ENCODE measurements at regions not wholly inside any gene's neighbourhood (a gene's known extent, or its start where the extent isn't known, plus 50 kb on each side); places are given as distances from the start of the nearest gene placed in this dataset.

GRCh38 chr4:57504797-57505530 is 394.8 kb upstream of the IGFBP7 start:
- Histone ChIP-seq H3K4me2 (ENCODE audit: low read length) (no peak overlapping the region), H3K79me2 (ENCODE audit: insufficient read depth, low read length) (no peaks in the 10 kb centered on the region), H3K36me3 (ENCODE audit: insufficient read depth, low read length) (no peaks in the 10 kb centered on the region), H3K9me3 (ENCODE audit: low read length) (no peaks in the 10 kb centered on the region), H4K20me1 (ENCODE audit: insufficient read depth, low read length) (no peaks in the 10 kb centered on the region), H3F3A (ENCODE audit: insufficient read depth, low read length) (no peaks in the 10 kb centered on the region), H3K4me3 (ENCODE audit: low read depth, low read length, poor library complexity, severe bottlenecking) (no peak overlapping the region), H3K27ac (ENCODE audit: low read depth, low read length, poor library complexity, severe bottlenecking) (no peak overlapping the region), H3K9me2 (ENCODE audit: low read depth, low read length) (no peaks in the 10 kb centered on the region), H3K27me3 (ENCODE audit: insufficient read depth, low read length) (no peaks in the 10 kb centered on the region), H3K9ac (ENCODE audit: low read length) (no peak overlapping the region), H3K4me1 (ENCODE audit: insufficient read depth, low read length, severe bottlenecking) (no peaks in the 10 kb centered on the region), H2AFZ (ENCODE audit: low read length) (no peak overlapping the region)
- TF ChIP-seq EZH2 (IDR thresholded peaks at IDR 0.05; ENCODE audit: borderline replicate concordance, low read length) (no peak), CTCF (IDR thresholded peaks at IDR 0.05; ENCODE audit: low read length) (no peak)

GRCh38 chr4:57504139-57504538 is 394.0 kb upstream of the IGFBP7 start:
- no peaks in the 10 kb centered on the region for H3K9me2 ChIP-seq (ENCODE audit: low read depth, low read length)
- H3K27ac ChIP-seq (ENCODE audit: low read depth, low read length, poor library complexity, severe bottlenecking) = no peak overlapping the region
- H3K9ac ChIP-seq (ENCODE audit: low read length) = no peak overlapping the region
- TF ChIP-seq EZH2 (IDR thresholded peaks at IDR 0.05; ENCODE audit: borderline replicate concordance, low read length) (no peak), CTCF (IDR thresholded peaks at IDR 0.05; ENCODE audit: low read length) (no peak)
- no peak overlapping the region for H2AFZ ChIP-seq (ENCODE audit: low read length)
- no peaks in the 10 kb centered on the region for H3K79me2 ChIP-seq (ENCODE audit: insufficient read depth, low read length)
- H3K4me1 ChIP-seq (ENCODE audit: insufficient read depth, low read length, severe bottlenecking) = no peaks in the 10 kb centered on the region
- no peaks in the 10 kb centered on the region for H3K9me3 ChIP-seq (ENCODE audit: low read length)
- H3K4me2 ChIP-seq (ENCODE audit: low read length) = no peak overlapping the region
- no peaks in the 10 kb centered on the region for H3F3A ChIP-seq (ENCODE audit: insufficient read depth, low read length)
- H4K20me1 ChIP-seq (ENCODE audit: insufficient read depth, low read length) = no peaks in the 10 kb centered on the region
- H3K27me3 ChIP-seq (ENCODE audit: insufficient read depth, low read length) = no peaks in the 10 kb centered on the region
- no peaks in the 10 kb centered on the region for H3K36me3 ChIP-seq (ENCODE audit: insufficient read depth, low read length)
- no peak overlapping the region for H3K4me3 ChIP-seq (ENCODE audit: low read depth, low read length, poor library complexity, severe bottlenecking)

GRCh38 chr4:57501720-57502119 is 391.5 kb upstream of the IGFBP7 start:
- Histone ChIP-seq H3K79me2 (ENCODE audit: insufficient read depth, low read length) (no peaks in the 10 kb centered on the region), H3K4me3 (ENCODE audit: low read depth, low read length, poor library complexity, severe bottlenecking) (no peak overlapping the region), H3K4me1 (ENCODE audit: insufficient read depth, low read length, severe bottlenecking) (no peaks in the 10 kb centered on the region), H3K27ac (ENCODE audit: low read depth, low read length, poor library complexity, severe bottlenecking) (no peak overlapping the region), H3K4me2 (ENCODE audit: low read length) (no peak overlapping the region), H3K9ac (ENCODE audit: low read length) (no peak overlapping the region), H3K9me2 (ENCODE audit: low read depth, low read length) (no peaks in the 10 kb centered on the region), H3K36me3 (ENCODE audit: insufficient read depth, low read length) (no peaks in the 10 kb centered on the region), H3K9me3 (ENCODE audit: low read length) (no peaks in the 10 kb centered on the region), H3K27me3 (ENCODE audit: insufficient read depth, low read length) (no peaks in the 10 kb centered on the region), H4K20me1 (ENCODE audit: insufficient read depth, low read length) (no peaks in the 10 kb centered on the region), H3F3A (ENCODE audit: insufficient read depth, low read length) (no peaks in the 10 kb centered on the region), H2AFZ (ENCODE audit: low read length) (no peak overlapping the region)
- TF ChIP-seq CTCF (IDR thresholded peaks at IDR 0.05; ENCODE audit: low read length) (no peak), EZH2 (IDR thresholded peaks at IDR 0.05; ENCODE audit: borderline replicate concordance, low read length) (no peak)

All from OCI-LY1 (cell line).